ENCODE measurements at regions not wholly inside any gene's neighbourhood (a gene's known extent, or its start where the extent isn't known, plus 50 kb on each side); places are given as distances from the start of the nearest gene placed in this dataset.

DNA sequence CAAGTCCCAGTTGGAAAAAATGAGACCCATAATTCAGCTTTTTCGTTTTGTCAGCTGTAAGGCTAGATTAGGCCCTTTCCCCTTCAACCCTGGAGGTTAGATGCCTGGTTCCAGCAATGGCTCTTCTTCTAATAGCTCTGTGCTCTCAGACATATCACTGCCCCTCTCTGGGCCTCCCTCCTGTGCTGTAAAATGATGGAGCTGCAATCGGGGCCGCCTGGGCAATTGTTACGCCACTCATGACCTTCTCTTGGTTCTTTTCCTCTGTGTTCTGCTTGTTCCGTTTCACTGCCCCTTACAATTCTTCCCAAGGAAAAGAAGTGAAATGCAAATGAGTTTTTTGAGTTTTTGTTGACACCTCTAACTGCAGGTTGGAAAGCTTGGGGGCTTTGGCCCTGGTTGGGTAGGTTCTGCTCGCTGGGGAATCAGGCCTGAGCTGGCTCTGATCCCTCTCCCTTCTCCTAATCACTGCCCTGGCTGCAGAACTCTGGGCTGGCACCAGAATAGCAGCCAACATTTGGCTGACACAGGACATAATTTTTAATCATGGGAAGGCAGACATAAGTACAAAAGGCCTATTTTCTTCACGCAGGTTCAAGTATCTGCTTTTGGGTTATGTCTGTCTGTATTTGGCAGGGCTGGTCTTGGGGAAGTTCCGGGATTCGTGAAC is 110.9 kb downstream of the FOXD1 start:
- no peak for DNase-seq

DNA sequence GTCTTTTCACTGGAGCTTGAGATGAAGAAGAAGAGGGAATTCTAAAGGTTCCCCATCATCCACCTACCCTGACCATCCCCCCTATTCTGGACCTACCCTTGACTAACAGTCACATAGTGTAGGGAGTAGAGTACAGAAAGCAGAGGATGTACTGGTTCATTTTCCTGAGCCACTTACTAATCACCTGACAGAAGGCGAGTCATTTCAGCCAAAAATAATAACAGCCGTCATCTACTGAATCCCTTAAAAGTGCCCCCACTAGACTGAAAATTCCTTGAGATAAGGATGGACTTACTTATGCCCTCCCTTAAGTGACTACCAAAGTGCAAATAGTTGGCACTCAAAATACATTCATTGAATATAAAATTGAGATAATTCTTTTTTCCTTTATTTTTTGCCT is 112.2 kb downstream of the FOXD1 start:
- DNase-seq, result no peak

- no peak for DNase-seq
Measured at GRCh38 chr5:73333944-73334703, 114.5 kb downstream of the FOXD1 start.

GRCh38 chr5:73330613-73331012 is 118.0 kb downstream of the FOXD1 start:
- no peak for DNase-seq

DNA sequence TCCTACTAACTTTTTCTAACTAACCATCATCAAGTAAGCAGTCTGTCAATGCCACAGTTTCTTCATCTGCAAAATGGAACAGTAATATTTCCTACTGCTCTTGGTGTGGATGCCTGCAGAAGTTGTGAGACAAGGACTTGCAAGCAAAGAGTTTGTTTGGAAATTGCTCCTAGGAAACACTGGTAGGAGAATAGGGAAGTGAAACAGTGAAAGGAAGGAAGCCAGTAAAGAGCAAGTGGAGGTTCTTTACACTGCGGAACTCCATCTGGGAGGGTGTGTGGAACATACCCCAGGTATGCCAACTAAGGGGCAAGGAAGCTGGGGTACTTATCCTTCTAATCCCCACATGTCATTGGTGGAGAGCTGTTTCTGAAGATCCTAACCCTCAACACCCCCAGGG is 119.9 kb downstream of the FOXD1 start:
- no peak for DNase-seq

GRCh38 chr5:73327908-73328455 is 120.6 kb downstream of the FOXD1 start:
- DNase-seq, result no peak

DNA sequence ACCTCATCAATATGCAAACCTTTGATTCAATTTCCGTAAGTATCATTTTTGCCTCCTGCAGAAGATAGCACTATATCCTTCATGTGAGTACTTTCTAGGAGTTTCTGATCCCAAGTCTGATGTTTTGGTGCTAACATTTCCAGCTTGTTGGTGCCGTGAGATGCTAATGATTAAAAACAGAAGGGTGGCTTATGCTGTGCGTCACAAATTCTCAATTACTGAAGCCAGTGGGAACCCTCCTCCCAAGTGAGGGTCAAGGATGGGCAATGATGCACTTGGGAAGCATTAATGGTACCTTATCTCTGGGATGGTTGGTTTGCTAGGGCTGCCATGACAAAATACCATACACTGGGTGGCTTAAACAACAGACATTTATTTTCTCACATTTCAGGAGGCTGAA is 123.0 kb downstream of the FOXD1 start:
- DNase-seq, result no peak

GRCh38 chr5:73323466-73323865 is 125.1 kb downstream of the FOXD1 start:
- no peak for DNase-seq

DNA sequence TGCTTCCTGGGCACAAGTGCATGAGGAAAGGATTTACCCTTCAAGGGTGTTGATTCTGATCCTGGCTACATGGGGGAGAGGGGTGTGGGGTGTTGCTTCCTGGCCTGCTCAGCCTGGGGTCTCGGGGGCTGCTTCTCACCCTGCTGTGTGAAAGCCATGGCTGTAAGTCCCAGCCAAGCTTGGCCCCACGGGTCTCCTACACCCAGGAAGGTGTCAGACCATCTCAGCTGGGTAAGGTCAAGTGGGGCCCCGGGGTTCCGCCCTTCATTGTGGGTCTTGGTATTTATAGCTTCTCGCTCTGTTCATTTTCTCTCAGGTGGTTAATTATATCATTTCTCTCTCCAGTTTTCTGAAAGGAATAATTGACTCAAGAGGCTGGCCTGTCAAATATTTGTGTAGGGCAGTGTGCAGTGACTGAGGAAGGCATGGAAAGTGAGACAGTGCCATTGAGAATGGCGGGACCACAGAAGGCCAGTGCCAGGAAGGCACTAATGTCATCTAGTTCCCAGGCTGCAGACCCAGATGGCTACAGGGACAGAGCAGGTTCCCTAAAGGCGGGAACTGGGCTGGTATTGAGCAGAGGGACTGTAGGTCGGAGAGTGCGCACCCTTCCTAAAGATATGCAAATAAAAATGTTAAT is 126.0 kb downstream of the FOXD1 start:
- DNase-seq, result no peak

DNA sequence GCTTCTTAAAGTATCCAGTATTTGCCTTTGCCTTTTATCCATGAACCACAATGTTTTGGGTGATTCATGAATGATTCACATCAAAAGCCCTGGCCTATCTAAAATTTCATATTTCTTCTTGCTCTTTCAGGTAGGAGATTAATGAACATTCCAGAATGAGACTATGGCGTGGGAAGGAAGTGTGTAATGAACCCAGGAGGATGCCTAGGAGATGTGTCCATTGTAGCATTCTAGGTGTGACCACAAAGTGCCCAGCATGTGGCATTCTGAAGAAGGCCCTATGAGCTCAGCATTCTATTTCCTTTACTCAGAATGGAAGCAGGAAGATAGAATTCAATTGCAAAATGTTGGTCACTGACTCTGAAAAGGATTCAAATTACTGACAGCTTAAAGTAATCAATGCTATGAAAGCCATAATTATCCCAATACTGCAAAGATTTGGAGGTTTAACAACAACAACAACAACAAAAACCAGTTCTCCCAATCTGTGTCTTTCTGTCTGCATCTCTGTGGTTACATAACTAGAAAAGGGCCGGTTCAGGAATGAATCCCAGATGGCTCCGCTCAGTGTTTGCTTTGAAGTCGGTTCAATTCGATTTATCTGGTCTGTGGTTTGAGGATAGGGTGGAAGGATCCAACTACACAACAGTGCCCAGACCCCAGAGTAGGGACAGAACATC is 126.7 kb downstream of the FOXD1 start:
- no peak for DNase-seq

- DNase-seq, result no peak
Measured at GRCh38 chr5:73319036-73319435, 129.5 kb downstream of the FOXD1 start.

DNA sequence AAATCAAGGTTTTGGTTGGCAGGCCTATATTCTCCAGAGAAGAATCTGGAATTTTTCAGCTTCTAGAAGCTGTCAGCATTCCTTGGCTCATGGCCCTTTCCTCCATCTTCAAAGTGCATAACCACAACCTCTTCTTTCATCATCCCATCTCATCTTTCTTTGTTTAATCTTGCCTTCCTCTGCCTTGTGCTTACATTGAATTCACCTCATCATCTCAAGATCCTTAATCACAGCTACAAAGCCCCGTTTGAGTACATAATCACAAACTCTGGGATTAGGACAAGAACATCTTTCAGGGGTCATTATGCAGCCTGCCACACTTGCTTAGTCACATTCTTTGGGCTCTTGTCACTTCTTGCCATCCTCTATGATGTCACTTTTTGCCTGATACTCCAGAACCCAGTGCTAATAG is 130.3 kb downstream of the FOXD1 start:
- DNase-seq, result no peak

GRCh38 chr5:73317523-73317922 is 131.1 kb downstream of the FOXD1 start:
- DNase-seq, result no peak

DNA sequence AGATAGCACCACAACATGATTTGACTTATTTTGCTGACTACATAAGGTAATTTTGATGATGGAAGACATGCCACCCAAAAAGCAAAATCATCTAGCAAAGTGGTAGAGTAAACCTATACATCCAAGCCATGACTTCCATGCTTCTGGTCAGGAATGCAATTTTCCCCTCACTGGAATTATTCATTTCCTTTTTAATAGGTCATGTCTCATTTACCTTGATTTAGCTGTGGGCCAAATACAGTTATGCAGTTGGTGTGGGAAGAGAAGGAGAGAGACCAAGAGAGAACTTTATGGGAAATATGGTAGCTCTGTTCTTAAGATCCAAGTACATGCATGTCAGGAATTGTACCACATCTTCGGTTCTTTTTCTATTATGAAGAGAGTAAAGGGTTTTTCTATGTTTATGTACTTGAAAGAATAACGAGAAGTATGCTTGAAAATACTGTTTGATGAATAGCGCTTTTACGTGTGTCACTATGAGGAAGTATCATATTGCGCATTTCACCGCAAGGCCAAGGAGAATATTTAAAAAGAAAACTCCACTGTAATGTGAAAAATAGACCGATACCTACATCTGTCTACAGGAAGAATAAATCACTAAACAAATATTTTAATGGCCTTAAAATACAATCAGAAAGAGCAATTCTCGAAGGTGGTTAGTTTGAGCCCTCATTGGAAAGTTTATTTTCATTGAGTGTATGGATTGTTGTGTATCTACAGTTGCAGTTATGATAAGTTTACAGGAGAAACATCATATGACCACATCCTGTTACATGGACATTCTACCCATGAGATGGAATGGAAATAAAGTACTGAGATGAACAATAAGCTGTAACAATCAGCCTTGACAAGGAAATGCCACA is 134.0 kb downstream of the FOXD1 start:
- DNase-seq, result no peak

DNA sequence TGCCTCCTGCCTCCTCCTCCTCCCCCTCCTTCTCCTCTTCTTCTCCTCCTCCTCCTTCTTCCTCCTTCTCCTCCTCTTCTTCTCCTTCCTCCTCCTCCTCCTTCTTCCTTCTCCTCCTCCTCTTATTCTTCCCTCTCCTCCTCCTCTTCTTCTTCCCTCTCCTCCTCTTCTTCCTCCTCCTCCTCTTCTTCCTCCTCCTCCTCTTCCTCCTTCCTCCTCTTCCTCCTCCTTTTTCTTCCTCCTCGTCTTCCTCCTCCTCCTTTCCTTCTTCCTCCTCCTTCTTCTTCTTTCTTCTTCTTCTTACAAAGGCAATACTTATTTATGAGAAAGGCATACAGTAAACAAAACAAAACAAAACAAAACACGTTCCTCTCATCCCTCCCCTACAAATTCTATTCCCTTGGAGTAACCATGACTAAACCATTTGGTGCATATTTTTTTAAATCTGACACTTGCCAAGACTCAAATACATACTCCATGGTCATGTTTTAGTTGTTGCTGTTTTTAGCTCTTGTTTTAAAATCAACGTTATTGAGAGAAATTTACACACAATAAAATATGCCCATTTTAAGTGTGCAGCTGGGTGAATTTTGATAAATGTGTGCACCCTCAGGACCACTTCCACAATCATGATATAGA is 135.6 kb downstream of the FOXD1 start:
- no peak for DNase-seq

DNA sequence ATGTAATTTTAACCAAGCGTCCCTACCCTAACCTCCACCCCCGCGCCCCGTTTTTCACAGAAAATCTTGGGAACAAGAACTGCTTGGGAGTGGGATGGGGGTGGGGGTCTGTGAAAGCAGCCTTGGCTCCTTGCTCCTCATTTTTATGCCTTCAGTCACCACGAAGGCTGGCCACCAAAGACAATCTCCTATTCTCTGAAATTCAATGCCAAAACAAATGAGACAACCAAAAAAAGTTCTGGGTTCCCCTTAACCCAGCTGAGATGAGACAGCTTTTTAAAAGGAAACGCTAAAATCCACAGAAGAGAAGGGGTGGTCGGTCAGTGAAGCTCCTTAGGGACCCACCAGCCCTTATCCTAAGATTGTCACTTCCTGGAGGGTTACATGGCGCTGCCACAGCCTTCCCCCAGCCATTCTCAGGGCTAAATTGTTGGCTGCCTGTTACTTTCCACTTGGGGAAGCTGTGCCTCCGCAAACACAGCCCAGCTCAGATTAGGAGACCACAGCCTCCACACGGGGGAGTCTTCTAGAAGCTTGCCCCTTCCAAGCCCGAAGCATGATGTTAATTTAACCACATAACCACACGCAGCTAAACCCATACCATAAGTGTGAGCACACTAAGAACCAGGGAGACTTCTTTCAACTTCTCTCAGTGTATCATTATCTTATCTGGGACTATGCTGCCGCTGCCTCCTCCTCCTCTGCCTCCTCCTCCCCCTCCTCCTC is 136.3 kb downstream of the FOXD1 start:
- DNase-seq, result no peak

- DNase-seq, result no peak
Measured at GRCh38 chr5:73311291-73312110, 137.1 kb downstream of the FOXD1 start.

- no peak for DNase-seq
Measured at GRCh38 chr5:73307645-73308355, 134.8 kb downstream of the TMEM174 start.

DNA sequence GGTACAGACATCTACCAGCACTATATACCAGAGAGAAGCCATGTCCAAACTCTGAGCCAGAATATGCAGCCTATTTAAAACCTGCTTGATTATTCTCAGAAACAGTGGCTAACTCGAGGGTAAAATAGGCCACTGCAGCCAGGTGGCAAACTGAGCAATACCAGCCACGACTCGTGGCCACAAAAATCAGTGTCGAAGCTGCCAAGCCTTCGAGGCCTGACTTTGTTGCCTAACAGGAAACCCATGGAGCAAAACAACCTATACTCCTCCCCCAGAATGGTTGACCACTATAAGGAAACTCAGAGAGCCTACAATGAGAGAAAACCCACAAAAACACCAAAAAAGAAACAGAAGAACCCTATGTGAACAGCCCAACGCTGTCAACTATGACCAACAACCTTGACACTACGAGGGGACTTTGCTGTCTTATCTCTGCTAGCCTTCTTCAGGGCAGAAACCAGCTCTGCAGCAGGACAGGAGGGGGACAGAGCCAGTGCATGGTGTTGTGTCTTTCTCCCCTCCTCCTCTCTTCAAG is 133.8 kb downstream of the TMEM174 start:
- no peak for DNase-seq
